Transverse colon (tissue), 4 donors: ENCODE measurements at regions not wholly inside any gene's neighbourhood (a gene's known extent, or its start where the extent isn't known, plus 50 kb on each side); places are given as distances from the start of the nearest gene placed in this dataset.

Experiments used
- DNase-seq: peaks from one replicate; pipeline ENCODE4 v3.0.0-alpha.2; 2019
- H3K27ac ChIP-seq, 4 donors: fragments of 200-600 bp; sonication (generic); 2 replicates each; pipeline ENCODE4 v1.5.1; 2016 to 2018; ENCODE audit warnings: inconsistent platforms in 4 of 4
- H3K27me3 ChIP-seq: fragments of 200-600 bp; sonication (generic); 2 replicates; pipeline ENCODE4 v1.5.1; 2017; ENCODE audit warnings: inconsistent platforms
- H3K36me3 ChIP-seq, 4 donors: fragments of 200-600 bp; sonication (generic); 2 replicates each; pipeline ENCODE4 v1.5.1; 2017 to 2019; ENCODE audit warnings: inconsistent platforms in 4 of 4
- H3K4me1 ChIP-seq, 4 donors: fragments of 200-600 bp; sonication (generic); 2 replicates each; pipeline ENCODE4 v1.5.1; 2017 to 2020; ENCODE audit warnings: inconsistent platforms in 4 of 4
- H3K4me3 ChIP-seq, 4 donors: fragments of 200-600 bp; sonication (generic); 1 replicate in 1 of 4; 2 replicates in 3 of 4; pipeline versions ENCODE4 v1.5.1 to v1.6.1; 2017 to 2019; ENCODE audit warnings: inconsistent platforms in 4 of 4
- H3K9me3 ChIP-seq, 2 donors: fragments of 200-600 bp; sonication (generic); 2 replicates each; pipeline ENCODE4 v1.5.1; 2017 to 2019; ENCODE audit warnings: inconsistent platforms in 2 of 2
- EP300 ChIP-seq: sonication (generic); formaldehyde crosslinking; IDR thresholded peaks from one replicate; pipeline ENCODE4 v1.6.1; 2017; ENCODE audit warnings: antibody characterized with exemption, low read depth
- POLR2A ChIP-seq: fragments of 450-650 bp; IDR thresholded peaks from one replicate; pipeline ENCODE4 v1.6.1; 2016; ENCODE audit warnings: antibody characterized with exemption, mild to moderate bottlenecking, moderate library complexity
- POLR2AphosphoS5 ChIP-seq, 3 donors: sonication (generic); formaldehyde crosslinking; IDR thresholded peaks; one replicate each; pipeline ENCODE4 v1.6.1; 2016; ENCODE audit warnings: antibody characterized with exemption in 3 of 3
- WGBS, 2 donors: methylation state at CpG; one replicate each; pipeline ENCODE4 v1.1.5; 2018; ENCODE audit warnings: low coverage in 1 of 2; 5-methylcytosine and 5-hydroxymethylcytosine counted together
- in situ Hi-C, 4 donors: fragments of 200-750 bp; cut with MboI; loops; one replicate each; pipeline versions ENCODE4 v1.15.0 to v1.15.1; 2017; ENCODE audit warnings: low sequenced_read_pairs in 3 of 4, low pct_ligation_motif_present in 1 of 4, low pct_unique_long_range_greater_than_20kb in 1 of 4
- intact Hi-C: fragments of 100-400 bp; cut with DNase I; formaldehyde crosslinking; loops from one replicate; pipeline ENCODE4 v1.15.1; 2023; ENCODE audit warnings: low total_unique reads
- TF ChIP-seq, protein P1 (sequence below), 5 experiments: fragments of 200-600 bp in 3 of 5; fragments of 450-650 bp in 2 of 5; sonication (generic) in 3 of 5; IDR thresholded peaks; 1 replicate in 2 of 5; 2 replicates in 3 of 5; pipeline ENCODE4 v1.5.1; 2016 to 2017; ENCODE audit warnings: antibody characterized with exemption in 5 of 5, inconsistent platforms in 3 of 5, mild to moderate bottlenecking in 2 of 5, moderate library complexity in 1 of 5

GRCh38 chr3:34972481-34972880 lies 666.8 kb upstream of the ARPP21 start:
- Histone ChIP-seq H3K36me3 (no peaks in the 10 kb centered on the region), H3K9me3 (no peaks in the 10 kb centered on the region), H3K4me3 (no peak overlapping the region), H3K4me1 (no peaks in the 10 kb centered on the region), H3K27me3 (no peaks in the 10 kb centered on the region), H3K27ac (no peak overlapping the region)
- TF ChIP-seq POLR2A (no peak), POLR2AphosphoS5 (IDR thresholded peaks at IDR 0.05) (no peak), EP300 (no peak)
- TF ChIP-seq, protein P1, sequence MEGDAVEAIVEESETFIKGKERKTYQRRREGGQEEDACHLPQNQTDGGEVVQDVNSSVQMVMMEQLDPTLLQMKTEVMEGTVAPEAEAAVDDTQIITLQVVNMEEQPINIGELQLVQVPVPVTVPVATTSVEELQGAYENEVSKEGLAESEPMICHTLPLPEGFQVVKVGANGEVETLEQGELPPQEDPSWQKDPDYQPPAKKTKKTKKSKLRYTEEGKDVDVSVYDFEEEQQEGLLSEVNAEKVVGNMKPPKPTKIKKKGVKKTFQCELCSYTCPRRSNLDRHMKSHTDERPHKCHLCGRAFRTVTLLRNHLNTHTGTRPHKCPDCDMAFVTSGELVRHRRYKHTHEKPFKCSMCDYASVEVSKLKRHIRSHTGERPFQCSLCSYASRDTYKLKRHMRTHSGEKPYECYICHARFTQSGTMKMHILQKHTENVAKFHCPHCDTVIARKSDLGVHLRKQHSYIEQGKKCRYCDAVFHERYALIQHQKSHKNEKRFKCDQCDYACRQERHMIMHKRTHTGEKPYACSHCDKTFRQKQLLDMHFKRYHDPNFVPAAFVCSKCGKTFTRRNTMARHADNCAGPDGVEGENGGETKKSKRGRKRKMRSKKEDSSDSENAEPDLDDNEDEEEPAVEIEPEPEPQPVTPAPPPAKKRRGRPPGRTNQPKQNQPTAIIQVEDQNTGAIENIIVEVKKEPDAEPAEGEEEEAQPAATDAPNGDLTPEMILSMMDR (IDR thresholded peaks at IDR 0.05): no peak
- DNase-seq: no peak
- in situ Hi-C loops (no loop called here), intact Hi-C loops (no loop called here)

GRCh38 chr3:34973586-34973985 lies 665.7 kb upstream of the ARPP21 start:
- intact Hi-C loops: no loop called here
- H3K9me3 ChIP-seq: no peaks in the 10 kb centered on the region
- 86 to 92% methylated on average over 1 of the region's 1 CpG for WGBS, 2 donors

DNA sequence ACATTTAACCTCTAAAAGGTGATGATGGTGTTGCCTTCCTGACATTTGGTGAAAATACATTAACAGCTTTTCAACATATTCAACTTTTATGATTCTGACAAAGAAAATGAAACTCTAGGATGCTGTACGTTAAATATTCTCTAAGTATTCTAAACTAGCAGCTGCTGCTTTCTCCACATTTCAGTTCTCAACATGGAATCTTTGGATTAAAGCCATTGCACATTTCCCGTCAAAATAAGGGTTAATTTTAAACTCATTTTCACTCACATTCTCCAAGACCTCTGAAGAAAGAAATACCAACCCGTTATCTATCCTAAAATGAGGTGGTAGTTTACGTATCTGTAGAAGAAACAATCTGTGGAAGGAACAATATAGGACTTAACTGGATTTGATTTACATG lies 655.7 kb upstream of the ARPP21 start:
- no peak for DNase-seq
- TF ChIP-seq POLR2A (no peak), POLR2AphosphoS5 (IDR thresholded peaks at IDR 0.05) (no peak), EP300 (no peak)
- TF ChIP-seq, protein P1 (IDR thresholded peaks at IDR 0.05): no peak
- Histone ChIP-seq H3K4me1 (no peaks in the 10 kb centered on the region), H3K4me3 (no peak overlapping the region), H3K36me3 (no peaks in the 10 kb centered on the region), H3K9me3 (no peaks in the 10 kb centered on the region), H3K27me3 (no peaks in the 10 kb centered on the region), H3K27ac (no peak overlapping the region)
- WGBS, 2 donors: 60 to 61% methylated on average over 4 of the region's 4 CpGs
- in situ Hi-C loops (no loop called here), intact Hi-C loops (no loop called here)

More at GRCh38 chr3:34973586-34973985, 665.7 kb upstream of the ARPP21 start:
- Histone ChIP-seq H3K27me3 (no peaks in the 10 kb centered on the region), H3K4me3 (no peak overlapping the region), H3K4me1 (no peaks in the 10 kb centered on the region), H3K36me3 (no peaks in the 10 kb centered on the region), H3K27ac (no peak overlapping the region)
- TF ChIP-seq EP300 (no peak), POLR2A (no peak), POLR2AphosphoS5 (IDR thresholded peaks at IDR 0.05) (no peak)
- TF ChIP-seq, protein P1 (IDR thresholded peaks at IDR 0.05): no peak
- DNase-seq: no peak
- in situ Hi-C loops: no loop called here

DNA sequence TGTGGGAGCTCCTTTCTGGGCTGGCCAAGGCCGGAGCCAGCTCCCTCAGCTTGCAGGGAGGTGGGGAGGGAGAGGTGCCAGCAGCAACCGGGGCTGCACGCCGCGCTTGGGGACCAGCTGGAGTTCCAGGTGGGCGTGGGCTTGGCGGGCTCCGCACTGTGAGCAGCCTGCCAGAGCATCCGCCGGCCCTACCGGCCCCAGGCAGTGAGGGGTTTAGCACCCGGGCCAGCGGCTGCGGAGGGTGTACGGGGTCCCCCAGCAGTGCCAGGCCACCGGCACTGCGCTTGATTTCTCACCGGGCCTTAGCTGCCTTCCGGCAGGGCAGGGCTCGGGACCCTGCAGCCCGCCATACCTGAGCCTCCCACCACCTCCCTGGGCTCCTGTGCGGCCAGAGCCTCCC lies 651.0 kb upstream of the ARPP21 start:
- no peak overlapping the region for H3K4me3 ChIP-seq
- no peaks in the 10 kb centered on the region for H3K9me3 ChIP-seq
- in situ Hi-C loops (no loop called here), intact Hi-C loops (no loop called here)
- no peaks in the 10 kb centered on the region for H3K27me3 ChIP-seq
- no peaks in the 10 kb centered on the region for H3K36me3 ChIP-seq
- TF ChIP-seq POLR2A: no peak
- H3K4me1 ChIP-seq: no peaks in the 10 kb centered on the region
- WGBS, 2 donors: 92% methylated on average over 22 of the region's 22 CpGs; no CpG with 5 or more reads in 1 of the 2 donors
- H3K27ac ChIP-seq: no peak overlapping the region
- no peak for DNase-seq

GRCh38 chr3:34995796-34996430 lies 643.4 kb upstream of the ARPP21 start:
- H3K27ac ChIP-seq: no peak overlapping the region
- DNase-seq: no peak
- in situ Hi-C loops: no loop called here
- no peaks in the 10 kb centered on the region for H3K4me1 ChIP-seq
- intact Hi-C loops: no loop called here
- no peak overlapping the region for H3K4me3 ChIP-seq
- H3K27me3 ChIP-seq: no peaks in the 10 kb centered on the region
- no peaks in the 10 kb centered on the region for H3K9me3 ChIP-seq
- 47 to 60% methylated on average over 2 of the region's 2 CpGs for WGBS, 2 donors
- TF ChIP-seq, protein P1 (IDR thresholded peaks at IDR 0.05): no peak
- TF ChIP-seq POLR2A (no peak), EP300 (no peak), POLR2AphosphoS5 (IDR thresholded peaks at IDR 0.05) (no peak)
- no peaks in the 10 kb centered on the region for H3K36me3 ChIP-seq
